ENCODE measurements at regions not wholly inside any gene's neighbourhood (a gene's known extent, or its start where the extent isn't known, plus 50 kb on each side); places are given as distances from the start of the nearest gene placed in this dataset.

GRCh38 chr7:115840702-115841101, 189.9 kb downstream of the TFEC start:
- H2AFZ ChIP-seq (ENCODE audit: low read length) = peak overlapping the region; percentile 28; the same call in 1 of the 2 replicates

More at GRCh38 chr7:115840702-115841101, 189.9 kb downstream of the TFEC start:
- no peak overlapping the region for H2BK20ac ChIP-seq (ENCODE audit: low read length)
- POLR2A ChIA-PET (ENCODE audit: partially characterized antibody) = no interaction called here
- H3K4me2 ChIP-seq (ENCODE audit: insufficient read depth in 1 of 2, low read depth in 2 of 2, low read length in 2 of 2) = no peak overlapping the region
- no peak overlapping the region for H4K91ac ChIP-seq (replicated peaks; ENCODE audit: insufficient read length, low read length)
- no peak overlapping the region for H2BK15ac ChIP-seq (ENCODE audit: low read length)
- no peak overlapping the region for H3K14ac ChIP-seq (ENCODE audit: insufficient read length)
- FAIRE-seq = no peak
- H2BK12ac ChIP-seq (ENCODE audit: low read depth, low read length) = no peak overlapping the region
- no peak overlapping the region for H3K27ac ChIP-seq (ENCODE audit: low read depth, low read length)
- H3K23ac ChIP-seq (ENCODE audit: insufficient read length) = no peak overlapping the region
- 73% methylated on average over 3 of the region's 3 CpGs; no CpG with 5 or more reads in 1 of the 2 experiments for WGBS, 2 experiments (ENCODE audit: extremely low coverage in 1 of 2, insufficient coverage in 1 of 2, insufficient read length in 1 of 2, insufficient replicate concordance in 2 of 2, low coverage in 1 of 2, low lambda C conversion rate in 2 of 2, missing lambda C conversion rate in 1 of 2)
- H3K9ac ChIP-seq (replicated peaks in 1 of 4; ENCODE audit: extremely low read depth in 1 of 4, low read depth in 3 of 4, low read length in 3 of 4) = no peak overlapping the region
- no peak overlapping the region for H3K56ac ChIP-seq (replicated peaks; ENCODE audit: insufficient read length, low read depth, low read length)
- no peaks in the 10 kb centered on the region for H3K27me3 ChIP-seq (replicated peaks in 1 of 4; ENCODE audit: control insufficient read depth in 3 of 4, extremely low read depth in 1 of 4, insufficient read depth in 3 of 4, low read length in 3 of 4)
- H3K4ac ChIP-seq (replicated peaks; ENCODE audit: insufficient read length, low read depth, low read length) = no peak overlapping the region
- no peak overlapping the region for H4K5ac ChIP-seq (ENCODE audit: insufficient read length, low read depth, low read length)
- no peaks in the 10 kb centered on the region for H4K20me1 ChIP-seq (replicated peaks in 1 of 2; ENCODE audit: control insufficient read depth in 1 of 2, insufficient read depth in 2 of 2, low read length in 2 of 2)
- H3K9me3 ChIP-seq (ENCODE audit: insufficient read depth in 2 of 2, low read depth in 1 of 2, low read length in 1 of 2) = no peaks in the 10 kb centered on the region
- no peak for DNase-seq (ENCODE audit: low read depth in 1 of 2, low spot score in 2 of 2)
- CTCF ChIA-PET (ENCODE audit: partially characterized antibody) = interaction anchor here (2.6 kb wide), 1 partner anchor 10 kb away, joined by 12 read pairs; no protein-coding TSS in a partner anchor
- no peaks in the 10 kb centered on the region for H3K36me3 ChIP-seq (ENCODE audit: control insufficient read depth in 2 of 4, insufficient read depth in 4 of 4, low read length in 3 of 4)
- H3K79me2 ChIP-seq (ENCODE audit: control insufficient read depth in 1 of 2, insufficient read depth in 2 of 2, low read length in 2 of 2) = no peaks in the 10 kb centered on the region
- TF ChIP-seq CBX8 (IDR thresholded peaks at IDR 0.05; ENCODE audit: borderline replicate concordance, low read depth, low read length) (no peak), EZH2 (IDR thresholded peaks at IDR 0.05; ENCODE audit: low read depth, low read length, severe bottlenecking) (no peak), PHF8 (conservative IDR thresholded peaks at IDR 0.05; ENCODE audit: low read depth, low read length) (no peak), HDAC6 (IDR thresholded peaks at IDR 0.05; ENCODE audit: low read depth, low read length) (no peak), SAP30 (IDR thresholded peaks at IDR 0.05; ENCODE audit: insufficient read depth, insufficient replicate concordance, low read length) (no peak), SP4 (IDR thresholded peaks at IDR 0.05; ENCODE audit: low read length) (no peak), GABPA (IDR thresholded peaks at IDR 0.05; ENCODE audit: borderline replicate concordance, insufficient read depth, low read length) (no peak), MAX (IDR thresholded peaks at IDR 0.05) (no peak), KDM1A (IDR thresholded peaks at IDR 0.05; ENCODE audit: borderline replicate concordance, low read length) (no peak), BCL11A (IDR thresholded peaks at IDR 0.05; ENCODE audit: low read depth in 2 of 2, low read length in 2 of 2) (no peak), BACH1 (IDR thresholded peaks at IDR 0.05; ENCODE audit: low read length) (no peak), BRCA1 (IDR thresholded peaks at IDR 0.05; ENCODE audit: low read depth, low read length) (no peak)
- no peak overlapping the region for H4K8ac ChIP-seq (ENCODE audit: extremely low read depth, insufficient read depth, low read length)
- no peaks in the 10 kb centered on the region for H3K23me2 ChIP-seq (ENCODE audit: low read depth, low read length)
- H3K4me3 ChIP-seq (ENCODE audit: extremely low read depth in 1 of 4, insufficient read depth in 2 of 4, low read depth in 3 of 4, low read length in 4 of 4) = no peak overlapping the region
- H2BK120ac ChIP-seq (replicated peaks; ENCODE audit: low read depth, low read length) = no peak overlapping the region
- no peak overlapping the region for H3K18ac ChIP-seq (ENCODE audit: extremely low read depth, low read length)
- no peak overlapping the region for H2BK5ac ChIP-seq (ENCODE audit: low read depth, low read length)
- H3K4me1 ChIP-seq (replicated peaks in 1 of 4; ENCODE audit: control insufficient read depth in 3 of 4, insufficient read depth in 4 of 4, low read length in 3 of 4) = no peaks in the 10 kb centered on the region
- no peaks in the 10 kb centered on the region for H3K79me1 ChIP-seq (ENCODE audit: low read depth, low read length)
- H2AK5ac ChIP-seq (ENCODE audit: low read depth, low read length) = no peak overlapping the region
